ENCODE measurements at regions not wholly inside any gene's neighbourhood (a gene's known extent, or its start where the extent isn't known, plus 50 kb on each side); places are given as distances from the start of the nearest gene placed in this dataset.
"Not testable (repeated sequence)": the region's sequence is repeated elsewhere in the genome, so short reads cannot be mapped to it uniquely, and the experiment has no call there.

- CTCF ChIA-PET: no interaction called here
These were observed 87.4 kb upstream of the PIP4K2A start for GRCh38 chr10:22801785-22802184.

DNA sequence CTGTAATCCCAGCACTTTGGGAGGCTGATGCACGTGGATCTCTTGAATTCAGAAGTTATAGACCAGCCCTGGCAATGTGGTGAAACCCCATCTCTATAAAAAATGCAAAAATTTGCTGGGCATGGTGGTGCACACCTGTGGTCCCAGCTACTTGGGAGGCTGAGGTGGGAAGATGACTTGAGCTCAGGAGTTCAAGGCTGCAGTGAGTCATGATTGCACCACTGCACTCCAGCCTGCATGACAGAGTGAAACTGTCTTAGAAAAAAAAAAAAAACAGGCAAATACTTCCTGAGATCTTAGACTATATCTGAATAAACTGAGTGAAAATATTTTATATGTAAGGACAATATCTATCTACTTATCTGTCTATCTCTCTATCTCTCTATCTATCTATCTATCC lies 83.4 kb upstream of the PIP4K2A start:
- H3K27me3 Mint-ChIP-seq; ATAC-seq (ENCODE audit: low read depth); H3K36me3 Mint-ChIP-seq (ENCODE audit: low read depth); H3K27ac Mint-ChIP-seq; H3K4me3 Mint-ChIP-seq; H3K9me3 Mint-ChIP-seq; CTCF ChIA-PET; DNase-seq; H3K4me1 Mint-ChIP-seq; intact Hi-C loops (cut with micrococcal nuclease): not testable (repeated sequence)
- POLR2A ChIA-PET: interaction anchor here (0.7 kb wide), 1 partner anchor 1723 kb away, joined by 3 read pairs; no protein-coding TSS in a partner anchor

More at GRCh38 chr10:22801785-22802184, 87.4 kb upstream of the PIP4K2A start:
- H3K4me3 Mint-ChIP-seq: no peak overlapping the region
- no peaks in the 10 kb centered on the region for H3K4me1 Mint-ChIP-seq
- intact Hi-C loops (cut with micrococcal nuclease): no loop called here
- H3K36me3 Mint-ChIP-seq (ENCODE audit: low read depth): no peaks in the 10 kb centered on the region
- POLR2A ChIA-PET: interaction anchor here (0.6 kb wide), 2 partner anchors 89 to 177 kb away, joined by 4 to 6 read pairs; no protein-coding TSS in a partner anchor
- H3K27me3 Mint-ChIP-seq: peaks cover 8% of the 10 kb centered on the region
- DNase-seq (no peak), ATAC-seq (ENCODE audit: low read depth) (no peak)
- TF ChIP-seq CTCF (IDR thresholded peaks at IDR 0.05): no peak
- H3K9me3 Mint-ChIP-seq: no peaks in the 10 kb centered on the region
- H3K27ac Mint-ChIP-seq: no peak overlapping the region

DNA sequence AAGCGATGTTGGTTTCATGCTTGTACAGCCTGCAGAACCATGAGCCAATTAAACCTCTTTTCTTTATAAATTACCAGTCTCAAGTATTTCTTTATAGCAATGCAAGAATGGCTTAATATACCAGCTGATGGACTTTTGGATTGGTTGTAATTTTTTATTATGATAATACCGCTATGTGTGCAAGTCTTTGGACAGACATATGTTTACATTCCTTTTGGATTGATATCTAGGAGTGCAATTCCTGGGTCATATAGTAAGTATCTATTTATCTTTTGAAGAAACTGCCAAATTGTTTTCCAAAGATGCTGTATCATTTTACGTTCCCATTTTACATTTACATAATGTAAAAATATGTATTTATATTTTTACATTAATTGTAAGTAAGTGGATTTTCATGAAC lies 81.2 kb upstream of the PIP4K2A start:
- ATAC-seq (ENCODE audit: low read depth) (no peak), DNase-seq (no peak)
- intact Hi-C loops (cut with micrococcal nuclease): no loop called here
- ChIA-PET POLR2A (no interaction called here), CTCF (no interaction called here)
- Mint-ChIP-seq H3K4me3 (no peak overlapping the region), H3K36me3 (ENCODE audit: low read depth) (no peaks in the 10 kb centered on the region), H3K4me1 (no peaks in the 10 kb centered on the region), H3K27me3 (peaks cover 3% of the 10 kb centered on the region), H3K9me3 (no peaks in the 10 kb centered on the region), H3K27ac (no peak overlapping the region)
- no peak for TF ChIP-seq CTCF (IDR thresholded peaks at IDR 0.05)

GRCh38 chr10:22792161-22792560 lies 77.8 kb upstream of the PIP4K2A start:
- Mint-ChIP-seq H3K4me3 (no peak overlapping the region), H3K4me1 (no peaks in the 10 kb centered on the region), H3K27ac (no peak overlapping the region), H3K27me3 (no peaks in the 10 kb centered on the region), H3K36me3 (ENCODE audit: low read depth) (no peaks in the 10 kb centered on the region), H3K9me3 (no peaks in the 10 kb centered on the region)
- TF ChIP-seq CTCF (IDR thresholded peaks at IDR 0.05): no peak
- ATAC-seq (ENCODE audit: low read depth) (no peak), DNase-seq (no peak)
- ChIA-PET CTCF (interaction anchor here (1.0 kb wide), 1 partner anchor 218 kb away, joined by 3 read pairs; no protein-coding TSS in a partner anchor), POLR2A (interaction anchor here (0.6 kb wide), 2 partner anchors 9 to 68 kb away, joined by 3 read pairs; no protein-coding TSS in a partner anchor)
- intact Hi-C loops (cut with micrococcal nuclease): no loop called here

GRCh38 chr10:22791665-22792064 lies 77.3 kb upstream of the PIP4K2A start:
- Mint-ChIP-seq H3K4me3 (no peak overlapping the region), H3K27ac (no peak overlapping the region), H3K9me3 (no peaks in the 10 kb centered on the region), H3K4me1 (no peaks in the 10 kb centered on the region), H3K27me3 (no peaks in the 10 kb centered on the region), H3K36me3 (ENCODE audit: low read depth) (no peaks in the 10 kb centered on the region)
- no peak for TF ChIP-seq CTCF (IDR thresholded peaks at IDR 0.05)
- intact Hi-C loops (cut with micrococcal nuclease): no loop called here
- CTCF ChIA-PET: interaction anchor here (1.0 kb wide), 1 partner anchor 218 kb away, joined by 3 read pairs; no protein-coding TSS in a partner anchor
- ATAC-seq (ENCODE audit: low read depth) (no peak), DNase-seq (no peak)
- POLR2A ChIA-PET: interaction anchor here (0.6 kb wide), 2 partner anchors 9 to 68 kb away, joined by 3 read pairs; no protein-coding TSS in a partner anchor

GRCh38 chr10:22784668-22785067 lies 70.3 kb upstream of the PIP4K2A start:
- ChIA-PET POLR2A (no interaction called here), CTCF (no interaction called here)
- Mint-ChIP-seq H3K36me3 (ENCODE audit: low read depth) (no peaks in the 10 kb centered on the region), H3K9me3 (no peaks in the 10 kb centered on the region), H3K27me3 (no peaks in the 10 kb centered on the region), H3K27ac (no peak overlapping the region), H3K4me1 (no peaks in the 10 kb centered on the region), H3K4me3 (no peak overlapping the region)
- no peak for ATAC-seq (ENCODE audit: low read depth)
- TF ChIP-seq CTCF (IDR thresholded peaks at IDR 0.05): no peak
- intact Hi-C loops (cut with micrococcal nuclease): loop anchor here (1.0 kb wide), 1 partner anchor 41 kb away; no protein-coding TSS in a partner anchor
- DNase-seq: no peak
